Stimulated activated CD8-positive, alpha-beta memory T cell treated with anti-CD3 and anti-CD28 coated beads, Interleukin-7, amount 100 ng/mL, for 4 hours (primary cell): ENCODE measurements at regions not wholly inside any gene's neighbourhood (a gene's known extent, or its start where the extent isn't known, plus 50 kb on each side); places are given as distances from the start of the nearest gene placed in this dataset.

Source experiments
- DNase-seq, 2 donors: peaks; one replicate each; pipeline ENCODE4 v3.0.0-alpha.2; 2020; ENCODE audit warnings: low read depth in 2 of 2

- DNase-seq = no peak
Observed at GRCh38 chr6:133583907-133584427, 304.9 kb upstream of the TCF21 start.

GRCh38 chr6:133584823-133585222, 304.1 kb upstream of the TCF21 start:
- DNase-seq = no peak

- DNase-seq = no peak
Observed at GRCh38 chr6:133585978-133586377, 302.9 kb upstream of the TCF21 start.

DNA sequence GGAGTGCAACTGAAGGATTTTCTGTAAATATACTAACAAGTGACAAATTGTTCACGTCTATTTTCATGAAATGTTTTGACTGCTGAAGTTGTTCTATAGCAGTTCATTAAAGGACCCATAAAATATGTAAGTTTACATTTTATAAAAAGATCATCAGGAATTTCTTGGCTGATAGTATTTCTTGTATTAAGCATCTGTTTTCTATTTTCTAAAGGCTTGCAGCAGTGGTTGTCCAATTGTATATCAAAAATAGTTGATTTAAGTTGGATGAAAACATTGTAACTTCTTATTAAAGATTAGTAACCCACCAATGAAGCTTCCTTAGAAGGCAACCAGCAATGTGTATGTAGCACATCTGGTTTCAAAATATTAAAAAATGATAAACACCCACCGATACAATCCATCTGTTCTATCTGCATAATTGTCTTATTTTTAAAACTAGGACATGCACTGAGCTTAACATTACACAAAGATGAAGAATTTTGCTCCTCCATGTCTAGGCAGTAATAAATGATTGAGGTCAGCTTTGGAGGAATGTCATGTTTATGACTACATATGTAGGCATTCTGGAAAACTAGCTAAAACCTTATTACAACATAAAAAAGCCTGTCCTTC, 301.3 kb upstream of the TCF21 start:
- no peak for DNase-seq

GRCh38 chr6:133590196-133590595, 298.7 kb upstream of the TCF21 start:
- DNase-seq = no peak

DNA sequence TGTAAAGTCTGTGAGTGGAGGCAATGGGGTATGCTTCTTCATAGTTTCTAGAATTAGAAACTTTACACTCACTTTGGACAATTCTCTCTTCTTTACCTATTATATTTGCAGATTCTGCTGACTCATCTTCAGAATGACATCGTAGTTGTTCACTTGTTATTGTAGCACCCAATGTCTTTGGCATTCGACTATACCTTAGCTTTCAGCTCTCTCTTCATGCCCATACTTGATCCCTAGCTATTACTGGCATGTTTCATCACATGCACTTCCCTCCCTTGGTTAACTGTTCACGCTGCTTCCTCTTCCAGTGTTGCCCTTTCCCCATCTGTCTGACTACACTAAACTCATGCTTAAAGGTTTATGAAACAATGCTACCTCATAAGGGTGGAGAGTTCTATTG, 298.1 kb upstream of the TCF21 start:
- no peak for DNase-seq

DNA sequence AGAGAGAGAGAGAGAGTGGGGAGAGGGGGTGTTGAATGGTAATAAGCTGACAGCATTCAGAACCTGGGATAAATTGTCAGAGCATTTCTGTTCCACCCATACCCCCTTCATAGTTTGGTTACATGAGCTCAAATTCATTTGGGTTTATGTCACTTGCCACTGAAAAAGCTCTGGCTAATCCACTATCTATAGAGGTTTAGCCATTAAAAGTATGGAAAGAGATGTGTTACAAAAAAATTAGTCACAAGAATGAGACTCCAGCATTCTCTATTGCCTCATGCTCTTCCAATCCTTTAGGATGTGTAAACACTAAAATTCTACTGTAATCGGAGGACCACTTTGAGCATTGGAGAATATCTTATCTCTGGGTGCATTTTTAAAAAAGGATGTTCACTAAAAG, 297.6 kb upstream of the TCF21 start:
- DNase-seq = no peak

- DNase-seq = no peak
Observed at GRCh38 chr6:133594652-133595110, 294.2 kb upstream of the TCF21 start.

- no peak for DNase-seq
Observed at GRCh38 chr6:133595111-133595761, 293.7 kb upstream of the TCF21 start.

DNA sequence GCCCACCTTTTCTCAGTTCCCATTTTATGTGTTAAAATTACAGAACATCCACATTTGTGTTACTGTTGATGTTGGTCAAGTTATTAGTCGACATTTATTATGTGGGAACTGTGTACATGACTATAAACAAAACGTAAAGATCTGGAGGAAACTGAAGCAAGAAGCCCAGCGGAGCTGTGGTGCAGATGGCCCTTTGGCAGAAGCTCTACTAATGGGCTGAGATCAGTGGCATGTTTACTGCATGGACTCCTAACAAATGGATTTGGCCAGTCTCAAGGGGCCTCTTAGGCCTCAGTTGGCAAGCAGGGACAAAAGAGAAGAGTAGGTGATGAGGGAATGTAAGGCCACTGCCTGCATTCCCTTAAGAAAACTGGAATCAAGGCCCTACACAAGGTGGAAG, 282.1 kb upstream of the TCF21 start:
- no peak for DNase-seq

DNA sequence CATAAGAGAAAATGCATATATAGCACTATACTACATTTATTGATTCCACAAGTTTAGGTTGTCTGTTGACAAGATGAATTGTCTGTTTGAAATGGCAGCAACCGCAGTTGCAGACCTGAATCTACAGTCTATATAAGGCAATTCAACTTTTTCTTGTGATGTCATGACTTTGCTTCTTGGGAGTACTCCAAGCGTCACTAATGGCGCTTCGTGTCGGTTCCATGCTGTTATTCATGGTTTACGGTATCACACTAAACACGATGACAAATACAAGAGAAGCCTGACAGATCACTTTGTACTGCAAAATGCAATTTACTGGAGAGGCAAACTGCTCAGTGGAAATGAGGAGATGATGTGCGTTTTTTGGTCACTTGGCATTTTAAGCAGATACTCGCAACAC, 280.3 kb upstream of the TCF21 start:
- no peak for DNase-seq

DNA sequence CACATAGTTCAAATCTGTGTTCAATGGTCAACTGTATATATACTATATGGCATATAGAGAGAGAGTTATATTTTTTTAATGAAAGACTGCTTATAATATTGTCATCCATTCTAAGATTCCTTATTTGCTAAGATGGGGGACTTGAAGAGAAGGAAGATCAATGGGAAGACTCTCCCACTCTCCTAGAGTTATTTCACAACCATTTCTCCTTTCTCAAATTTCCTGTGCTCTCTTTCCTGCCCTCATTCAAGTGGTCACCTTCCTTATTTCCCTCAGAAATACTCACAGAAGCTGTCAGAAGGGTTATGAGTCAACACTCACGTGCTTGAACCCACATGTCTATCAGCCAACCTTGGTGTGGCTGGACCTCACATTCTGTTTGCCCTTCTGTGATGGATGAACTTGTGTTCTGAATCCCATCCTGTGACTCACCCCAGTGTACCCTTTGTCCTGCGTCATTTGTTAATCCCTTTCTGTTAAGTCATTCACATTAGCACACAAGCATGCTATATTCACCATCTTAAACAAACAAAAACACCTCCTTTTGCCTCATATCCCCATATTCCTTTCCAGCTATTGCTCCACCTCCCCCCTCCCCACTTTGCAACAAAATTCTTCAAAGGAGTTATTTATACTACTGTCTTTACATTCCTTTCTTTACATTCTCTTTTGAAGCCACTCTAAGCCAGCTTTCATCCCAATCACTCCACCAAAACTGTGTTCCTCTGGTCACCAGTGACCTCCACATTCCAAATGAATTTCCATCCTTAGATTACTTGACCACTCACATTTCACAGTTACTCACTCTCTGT, 279.3 kb upstream of the TCF21 start:
- no peak for DNase-seq

GRCh38 chr6:133610227-133610840, 278.6 kb upstream of the TCF21 start:
- DNase-seq = no peak

GRCh38 chr6:133610971-133611370, 277.9 kb upstream of the TCF21 start:
- DNase-seq = no peak

GRCh38 chr6:133612459-133612858, 276.5 kb upstream of the TCF21 start:
- no peak for DNase-seq

DNA sequence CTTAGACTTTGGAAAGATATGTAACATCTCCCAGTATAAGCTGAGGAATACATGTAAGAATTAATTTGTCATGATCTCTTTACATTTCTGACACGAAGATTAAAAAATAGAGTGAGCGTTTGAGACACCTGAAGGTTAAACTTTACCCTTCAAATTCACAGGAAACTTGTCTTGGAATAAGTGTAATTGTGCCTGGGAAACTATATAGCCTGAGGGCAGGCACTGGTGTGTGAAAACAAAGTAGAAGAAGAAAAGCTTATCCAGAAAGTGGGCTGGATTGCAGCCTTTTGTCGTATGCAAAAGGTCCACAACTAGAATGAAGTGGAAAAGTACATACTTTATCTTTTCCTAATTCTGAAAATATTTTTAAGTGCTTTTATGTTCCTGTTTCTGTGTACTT, 275.7 kb upstream of the TCF21 start:
- DNase-seq = no peak

DNA sequence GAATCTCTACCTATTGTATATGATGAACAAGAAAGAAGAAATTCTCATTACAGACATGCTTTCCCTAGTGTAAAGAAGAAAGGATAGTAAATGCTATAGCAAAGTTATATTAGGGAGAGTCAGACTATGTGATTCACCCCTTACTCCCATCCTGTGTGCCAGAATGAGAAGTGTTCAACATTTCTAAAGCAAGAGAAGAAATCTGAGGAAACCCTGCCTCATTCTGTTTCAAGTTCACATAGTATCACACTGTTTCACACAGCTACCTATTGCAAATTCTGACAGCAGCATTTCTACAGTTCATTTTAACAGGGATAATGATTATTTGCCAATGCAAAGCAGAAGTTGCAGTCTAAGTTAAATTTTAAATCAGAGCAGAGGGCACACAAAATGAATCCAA, 267.2 kb upstream of the TCF21 start:
- DNase-seq = no peak

- DNase-seq = no peak
Observed at GRCh38 chr6:133623065-133623464, 265.8 kb upstream of the TCF21 start.

- no peak for DNase-seq
Observed at GRCh38 chr6:133623621-133624020, 265.3 kb upstream of the TCF21 start.

DNA sequence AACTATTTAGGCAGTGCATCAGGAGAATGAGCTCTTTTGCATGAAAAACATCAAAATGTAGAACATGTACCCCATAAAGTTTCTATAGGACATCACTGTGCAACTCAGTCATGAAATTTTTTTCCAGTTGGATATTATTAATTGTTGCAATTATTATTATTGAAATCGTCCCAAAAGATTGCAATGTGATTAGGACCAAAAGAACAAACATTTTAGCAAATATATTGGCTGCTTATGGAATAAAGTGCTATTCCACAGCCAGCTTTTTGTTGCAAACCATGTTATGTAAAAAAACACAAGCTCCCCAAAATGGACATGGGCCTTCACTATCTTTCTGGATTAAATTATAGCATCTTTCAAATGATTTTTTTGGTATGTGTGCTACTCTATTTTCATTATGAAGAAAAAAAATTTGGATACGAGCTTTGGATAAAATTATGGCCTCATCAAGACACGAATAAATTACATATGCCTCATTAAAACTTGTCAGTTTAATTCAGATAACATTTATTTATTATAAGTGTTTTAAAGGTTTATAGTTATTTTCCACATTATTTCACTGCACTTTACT, 262.7 kb upstream of the TCF21 start:
- no peak for DNase-seq

DNA sequence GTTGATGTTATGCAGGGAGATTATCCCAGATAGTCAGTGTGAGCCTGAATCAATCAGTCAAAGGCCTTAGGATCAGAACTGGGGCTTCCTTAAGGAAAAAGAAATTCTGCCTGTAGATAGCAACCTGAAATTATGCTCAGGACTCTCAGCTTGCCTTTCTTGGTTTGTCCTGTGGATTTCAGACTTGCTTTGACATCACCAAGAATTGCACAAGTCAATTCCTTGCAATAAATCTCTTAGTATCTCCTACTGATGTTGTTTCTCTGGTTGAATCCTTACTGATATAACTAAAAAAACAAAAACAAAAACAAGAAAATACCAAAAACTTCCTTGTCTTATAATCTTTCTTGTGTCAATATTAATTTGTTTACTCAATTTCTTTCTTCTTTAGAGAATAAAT, 258.9 kb upstream of the TCF21 start:
- DNase-seq = no peak

DNA sequence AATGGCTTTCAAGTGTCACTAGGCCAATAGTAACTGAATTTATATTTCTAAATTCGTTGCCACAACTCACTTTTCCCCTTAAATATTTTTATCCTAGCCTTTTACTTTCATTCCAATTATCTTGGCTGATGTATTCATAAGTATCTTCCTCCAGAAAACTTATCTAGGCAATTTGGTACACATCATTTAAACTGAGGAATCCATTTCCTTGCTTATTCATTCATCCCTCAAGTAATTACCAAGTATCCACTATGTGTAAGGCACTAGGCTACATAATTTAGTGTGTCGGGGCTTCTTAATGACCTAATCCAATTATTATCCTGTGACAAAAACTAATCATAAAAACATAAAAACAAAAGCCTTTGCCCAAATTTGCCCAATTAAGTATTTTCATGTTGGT, 258.3 kb upstream of the TCF21 start:
- no peak for DNase-seq
